Ascending aorta (tissue), 2 donors: ENCODE measurements at regions not wholly inside any gene's neighbourhood (a gene's known extent, or its start where the extent isn't known, plus 50 kb on each side); places are given as distances from the start of the nearest gene placed in this dataset.
"Not testable (repeated sequence)": the region's sequence is repeated elsewhere in the genome, so short reads cannot be mapped to it uniquely, and the experiment has no call there.

ENCODE experiments used
- DNase-seq, 2 donors: peaks; one replicate each; pipeline ENCODE4 v3.0.0-alpha.2; 2019; ENCODE audit warnings: low spot score in 2 of 2
- H3K27ac ChIP-seq, 2 donors: fragments of 200-600 bp; sonication (generic); one replicate each; pipeline ENCODE4 v1.5.1; 2016 to 2017; ENCODE audit warnings: mild to moderate bottlenecking in 1 of 2
- H3K27me3 ChIP-seq: fragments of 200-600 bp; sonication (generic); one replicate; pipeline ENCODE4 v1.5.1; 2017
- H3K36me3 ChIP-seq, 2 donors: fragments of 200-600 bp; sonication (generic); one replicate each; pipeline ENCODE4 v1.5.1; 2016
- H3K4me1 ChIP-seq, 2 donors: fragments of 200-600 bp; sonication (generic); one replicate each; pipeline ENCODE4 v1.5.1; 2016 to 2017; ENCODE audit warnings: mild to moderate bottlenecking in 1 of 2
- H3K4me3 ChIP-seq, 2 donors: fragments of 200-600 bp; sonication (generic); one replicate each; pipeline ENCODE4 v1.5.1; 2016 to 2017; ENCODE audit warnings: mild to moderate bottlenecking in 1 of 2
- H3K9me3 ChIP-seq, 2 donors: fragments of 200-600 bp; sonication (generic); one replicate each; pipeline ENCODE4 v1.5.1; 2016
- CTCF ChIP-seq, 3 experiments: fragments of 200-600 bp in 2 of 3; fragments of 450-650 bp in 1 of 3; sonication (generic) in 2 of 3; IDR thresholded peaks; one replicate each; pipeline ENCODE4 v1.5.1; 2016 to 2019; ENCODE audit warnings: antibody characterized with exemption in 3 of 3, mild to moderate bottlenecking in 1 of 3, moderate library complexity in 1 of 3
- intact Hi-C: fragments of 100-400 bp; cut with DNase I; formaldehyde crosslinking; loops from one replicate; pipeline ENCODE4 v1.15.1; 2023

- DNase-seq: no peak
- TF ChIP-seq CTCF (IDR thresholded peaks at IDR 0.05): no peak
- Histone ChIP-seq H3K9me3 (no peaks in the 10 kb centered on the region), H3K4me3 (no peak overlapping the region), H3K36me3 (no peaks in the 10 kb centered on the region), H3K4me1 (peaks cover 4 to 21% of the 10 kb centered on the region in 2 donors), H3K27ac (no peak overlapping the region), H3K27me3 (no peaks in the 10 kb centered on the region)
- intact Hi-C loops: loop anchor here (2.0 kb wide), 1 partner anchor 69 kb away; no protein-coding TSS in a partner anchor
Measured at GRCh38 chr15:31435912-31436628, 109.4 kb downstream of the KLF13 start.

- Histone ChIP-seq H3K27ac (no peak overlapping the region), H3K36me3 (no peaks in the 10 kb centered on the region), H3K27me3 (no peaks in the 10 kb centered on the region), H3K4me3 (no peak overlapping the region), H3K4me1 (peaks cover 7 to 32% of the 10 kb centered on the region in 2 donors), H3K9me3 (no peaks in the 10 kb centered on the region)
- DNase-seq: no peak
- TF ChIP-seq CTCF (IDR thresholded peaks at IDR 0.05): no peak
- intact Hi-C loops: loop anchor here (2.0 kb wide), 2 partner anchors 35 to 51 kb away; no protein-coding TSS in a partner anchor
Measured at GRCh38 chr15:31437686-31438085, 111.1 kb downstream of the KLF13 start.

- no peaks in the 10 kb centered on the region for H3K9me3 ChIP-seq
- H3K4me3 ChIP-seq: no peak overlapping the region
- no peaks in the 10 kb centered on the region for H3K36me3 ChIP-seq
- TF ChIP-seq CTCF (IDR thresholded peaks at IDR 0.05): no peak
- DNase-seq: peak in 1 of 2 donors; percentile 58
- peaks cover 7 to 40% of the 10 kb centered on the region in 2 donors for H3K4me1 ChIP-seq
- no peak overlapping the region for H3K27ac ChIP-seq
- no peaks in the 10 kb centered on the region for H3K27me3 ChIP-seq
- intact Hi-C loops: loop anchor here (2.0 kb wide), 2 partner anchors 36 to 50 kb away; no protein-coding TSS in a partner anchor
Measured at GRCh38 chr15:31438601-31439265, 112.1 kb downstream of the KLF13 start.

- Histone ChIP-seq H3K9me3 (no peaks in the 10 kb centered on the region), H3K36me3 (no peaks in the 10 kb centered on the region), H3K27ac (no peak overlapping the region), H3K4me1 (peaks cover 7 to 40% of the 10 kb centered on the region in 2 donors), H3K4me3 (no peak overlapping the region), H3K27me3 (no peaks in the 10 kb centered on the region)
- intact Hi-C loops: loop anchor here (2.0 kb wide), 2 partner anchors 37 to 49 kb away; no protein-coding TSS in a partner anchor
- peak in 1 of 3 experiments; percentile 14 for TF ChIP-seq CTCF (IDR thresholded peaks at IDR 0.05)
- no peak for DNase-seq
Measured at GRCh38 chr15:31439328-31439727, 112.7 kb downstream of the KLF13 start.

GRCh38 chr15:31440216-31440615, 113.6 kb downstream of the KLF13 start:
- H3K9me3 ChIP-seq, H3K27me3 ChIP-seq, intact Hi-C loops, H3K36me3 ChIP-seq, DNase-seq: not testable (repeated sequence)
- peak overlapping the region; percentile 70 to 76 for H3K4me3 ChIP-seq
- H3K27ac ChIP-seq: peak overlapping the region; percentile 66 to 70
- peaks cover 7 to 33% of the 10 kb centered on the region in 2 donors for H3K4me1 ChIP-seq

- H3K27ac ChIP-seq: peak overlapping the region; percentile 66 to 70
- no peak for DNase-seq
- intact Hi-C loops: no loop called here
- TF ChIP-seq CTCF (IDR thresholded peaks at IDR 0.05): no peak
- H3K27me3 ChIP-seq: no peaks in the 10 kb centered on the region
- no peaks in the 10 kb centered on the region for H3K9me3 ChIP-seq
- H3K4me1 ChIP-seq: peaks cover 7 to 27% of the 10 kb centered on the region in 2 donors
- no peaks in the 10 kb centered on the region for H3K36me3 ChIP-seq
- H3K4me3 ChIP-seq: peak overlapping the region; percentile 70 to 76
Measured at GRCh38 chr15:31440754-31441311, 114.2 kb downstream of the KLF13 start.
